Left cardiac atrium (tissue), 4 donors: ENCODE measurements at regions not wholly inside any gene's neighbourhood (a gene's known extent, or its start where the extent isn't known, plus 50 kb on each side); places are given as distances from the start of the nearest gene placed in this dataset.

Source experiments
- ATAC-seq, 2 donors: fragments of 200-7000 bp; cut with Tn5 transposase; one replicate each; pipeline ENCODE4 v1.9.1; 2020; ENCODE audit warnings: mild to moderate bottlenecking in 2 of 2, moderate library complexity in 2 of 2
- DNase-seq: peaks from one replicate; pipeline ENCODE4 v3.0.0-alpha.2; 2020
- intact Hi-C, 2 donors: fragments of 100-400 bp; cut with DNase I; formaldehyde crosslinking; loops; one replicate each; pipeline versions ENCODE4 v1.14.1 to v1.15.1; 2022 to 2023
- donor health status: DM: no; HTN: yes; CAD: no.
- donor health status: DM: no; HTN: yes; CAD: no; lungs with severe emphysema.
- donor health status: DM: yes; HTN: yes; CAD: no.
- donor health status: Dilated cardiomyopathy.

DNA sequence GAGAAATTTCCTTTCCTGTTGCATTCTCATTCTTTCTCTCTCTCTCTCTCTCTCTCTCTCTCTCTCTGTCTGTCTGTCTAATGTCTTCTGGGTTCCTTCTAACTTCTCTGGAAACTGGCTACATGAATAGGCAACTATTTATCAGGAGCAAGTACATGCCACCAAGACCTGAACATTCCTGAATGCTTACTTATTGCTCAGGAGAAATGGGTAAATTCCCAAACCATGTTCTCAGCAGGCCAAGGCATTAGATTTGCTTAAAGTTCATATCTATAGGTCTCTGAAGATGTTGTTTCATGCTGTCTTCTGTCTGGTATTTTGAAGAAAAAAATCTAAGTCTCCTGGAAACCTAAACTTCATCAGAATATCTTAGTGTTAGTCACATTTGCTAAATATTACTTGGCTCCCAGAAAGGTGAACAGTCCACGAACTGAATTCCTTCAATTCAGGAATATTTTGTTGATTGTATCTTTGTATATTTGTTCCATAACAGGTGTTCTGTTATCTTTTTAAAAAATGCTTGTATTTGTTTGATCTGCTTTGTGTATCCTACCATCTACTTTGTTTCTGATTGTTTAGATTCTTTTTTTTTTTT, 77.2 kb upstream of the FIGN start:
- no peak for ATAC-seq
- no peak for DNase-seq
- intact Hi-C loops = no loop called here

GRCh38 chr2:163808406-163808805, 72.6 kb upstream of the FIGN start:
- intact Hi-C loops = no loop called here
- DNase-seq (no peak), ATAC-seq (no peak)

- intact Hi-C loops = no loop called here
- DNase-seq (no peak), ATAC-seq (peak in 1 of 2 donors; percentile 59)
These were observed 66.5 kb upstream of the FIGN start for GRCh38 chr2:163802284-163802683.

- no peak for DNase-seq
- peak; percentile 67 to 85 for ATAC-seq
- intact Hi-C loops = no loop called here
These were observed 65.7 kb upstream of the FIGN start for GRCh38 chr2:163801486-163801885.

DNA sequence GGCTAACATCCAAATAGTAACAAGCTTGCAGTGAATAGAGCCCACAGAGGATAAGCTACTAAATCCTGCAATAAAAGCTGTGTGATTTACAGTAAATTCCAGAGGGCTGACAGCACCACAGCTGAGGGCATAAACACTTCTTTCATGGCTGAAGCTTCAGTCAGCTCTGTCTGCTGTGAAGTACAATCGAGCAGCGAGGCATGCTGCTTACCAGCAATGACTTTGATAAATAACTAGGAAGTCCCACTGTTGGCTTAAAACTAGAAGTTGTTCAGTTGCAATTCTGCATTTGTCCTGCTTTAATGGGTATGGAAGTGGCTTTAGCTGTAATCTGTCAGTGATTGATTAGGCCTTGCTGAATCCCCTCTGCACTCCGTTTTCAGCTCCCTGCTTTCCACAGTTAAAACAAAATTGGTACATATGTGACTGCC, 65.2 kb upstream of the FIGN start:
- intact Hi-C loops = no loop called here
- peak in 1 of 2 donors; percentile 57 for ATAC-seq
- no peak for DNase-seq

DNA sequence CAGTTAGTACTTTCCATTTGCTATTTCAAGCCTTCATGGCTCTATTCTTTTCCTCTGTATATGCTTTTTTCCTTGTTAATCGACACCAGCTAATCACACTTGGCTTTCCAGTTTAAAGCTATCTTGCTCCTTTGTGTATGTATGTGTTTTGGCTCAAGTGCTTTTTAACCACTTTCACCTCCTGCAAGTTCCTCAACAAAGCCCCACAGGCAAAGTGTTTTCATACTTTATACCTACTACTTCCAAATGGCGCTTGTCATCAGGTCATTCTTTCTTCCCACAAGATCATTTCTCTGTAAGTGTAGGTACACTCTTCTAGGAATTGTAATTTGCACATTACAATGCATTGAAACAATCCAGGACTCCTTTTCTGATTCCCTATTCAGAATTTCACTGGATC, 64.0 kb upstream of the FIGN start:
- DNase-seq (no peak), ATAC-seq (no peak)
- intact Hi-C loops = no loop called here

GRCh38 chr2:163794635-163795034, 58.8 kb upstream of the FIGN start:
- DNase-seq (no peak), ATAC-seq (peak in 1 of 2 donors; percentile 50)
- intact Hi-C loops = no loop called here
